ENCODE measurements at regions not wholly inside any gene's neighbourhood (a gene's known extent, or its start where the extent isn't known, plus 50 kb on each side); places are given as distances from the start of the nearest gene placed in this dataset.

DNA sequence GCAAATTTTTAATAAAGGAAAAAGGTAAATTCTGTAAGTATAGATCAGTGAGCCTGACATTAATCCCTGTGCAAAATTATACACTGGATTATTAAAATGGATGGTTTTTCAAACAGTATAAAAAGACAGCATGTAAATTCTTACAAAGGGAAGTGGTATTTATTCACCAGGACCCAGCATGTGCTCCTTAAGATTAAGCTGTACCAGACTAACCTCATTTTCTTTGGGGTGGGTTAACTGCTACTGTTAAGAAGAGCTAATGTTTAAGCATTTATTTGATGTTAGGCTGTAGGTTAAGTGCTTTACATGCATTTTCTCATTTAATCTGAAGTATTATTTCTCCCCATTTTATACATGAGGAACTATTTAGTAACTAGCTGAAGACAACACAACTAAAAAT, 60.3 kb upstream of the RFX3 start:
- no peak overlapping the region for H3K4me2 ChIP-seq
- no peak overlapping the region for H2AFZ ChIP-seq
- no peaks in the 10 kb centered on the region for H3K79me2 ChIP-seq (ENCODE audit: low read depth)
- no peaks in the 10 kb centered on the region for H3F3A ChIP-seq (ENCODE audit: insufficient read depth, low read depth)
- no peaks in the 10 kb centered on the region for H3K9me3 ChIP-seq (ENCODE audit: insufficient read depth, low read depth)
- no peaks in the 10 kb centered on the region for H3K27me3 ChIP-seq (ENCODE audit: insufficient read depth, low read depth)
- intact Hi-C loops (cut with micrococcal nuclease; ENCODE audit: unreplicated experiment): no loop called here
- H3K9me2 ChIP-seq (ENCODE audit: insufficient read depth): no peaks in the 10 kb centered on the region
- TF ChIP-seq, protein P1, sequence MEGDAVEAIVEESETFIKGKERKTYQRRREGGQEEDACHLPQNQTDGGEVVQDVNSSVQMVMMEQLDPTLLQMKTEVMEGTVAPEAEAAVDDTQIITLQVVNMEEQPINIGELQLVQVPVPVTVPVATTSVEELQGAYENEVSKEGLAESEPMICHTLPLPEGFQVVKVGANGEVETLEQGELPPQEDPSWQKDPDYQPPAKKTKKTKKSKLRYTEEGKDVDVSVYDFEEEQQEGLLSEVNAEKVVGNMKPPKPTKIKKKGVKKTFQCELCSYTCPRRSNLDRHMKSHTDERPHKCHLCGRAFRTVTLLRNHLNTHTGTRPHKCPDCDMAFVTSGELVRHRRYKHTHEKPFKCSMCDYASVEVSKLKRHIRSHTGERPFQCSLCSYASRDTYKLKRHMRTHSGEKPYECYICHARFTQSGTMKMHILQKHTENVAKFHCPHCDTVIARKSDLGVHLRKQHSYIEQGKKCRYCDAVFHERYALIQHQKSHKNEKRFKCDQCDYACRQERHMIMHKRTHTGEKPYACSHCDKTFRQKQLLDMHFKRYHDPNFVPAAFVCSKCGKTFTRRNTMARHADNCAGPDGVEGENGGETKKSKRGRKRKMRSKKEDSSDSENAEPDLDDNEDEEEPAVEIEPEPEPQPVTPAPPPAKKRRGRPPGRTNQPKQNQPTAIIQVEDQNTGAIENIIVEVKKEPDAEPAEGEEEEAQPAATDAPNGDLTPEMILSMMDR (conservative IDR thresholded peaks at IDR 0.05): no peak
- TF ChIP-seq EZH2 (IDR thresholded peaks at IDR 0.05; ENCODE audit: low read depth): no peak
- H3K36me3 ChIP-seq (ENCODE audit: low read depth): no peaks in the 10 kb centered on the region
- ChIA-PET POLR2A (ENCODE audit: unreplicated experiment) (no interaction called here), CTCF (no interaction called here)
- no peak overlapping the region for H3K27ac ChIP-seq
- no TSS peak for BruUV-seq (replicated peaks)
- no peak for DNase-seq
- no peaks in the 10 kb centered on the region for H3K4me1 ChIP-seq (replicated peaks; ENCODE audit: insufficient read depth)
- no peak overlapping the region for H3K4me3 ChIP-seq
- H4K20me1 ChIP-seq (ENCODE audit: insufficient read depth): no peaks in the 10 kb centered on the region

DNA sequence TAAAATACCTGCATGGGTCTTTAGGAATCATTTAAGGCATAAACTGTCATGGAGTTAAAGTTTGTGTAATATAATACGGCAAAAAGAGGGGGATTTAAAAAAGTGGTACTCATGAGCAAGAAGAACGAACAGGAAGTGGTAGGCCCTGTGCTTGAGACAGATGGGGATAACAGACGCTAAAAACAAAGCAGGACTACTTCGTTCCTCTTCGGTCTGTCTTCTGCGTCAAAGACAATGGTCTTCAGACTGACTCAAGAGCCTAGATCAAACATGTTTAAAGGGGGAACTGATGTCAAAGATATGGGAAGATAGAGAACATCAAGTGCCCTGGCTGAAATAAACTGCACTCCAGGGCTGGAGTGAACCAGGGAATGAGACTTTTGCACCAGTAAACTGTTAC, 59.8 kb upstream of the RFX3 start:
- H3K27me3 ChIP-seq (ENCODE audit: insufficient read depth, low read depth): no peaks in the 10 kb centered on the region

DNA sequence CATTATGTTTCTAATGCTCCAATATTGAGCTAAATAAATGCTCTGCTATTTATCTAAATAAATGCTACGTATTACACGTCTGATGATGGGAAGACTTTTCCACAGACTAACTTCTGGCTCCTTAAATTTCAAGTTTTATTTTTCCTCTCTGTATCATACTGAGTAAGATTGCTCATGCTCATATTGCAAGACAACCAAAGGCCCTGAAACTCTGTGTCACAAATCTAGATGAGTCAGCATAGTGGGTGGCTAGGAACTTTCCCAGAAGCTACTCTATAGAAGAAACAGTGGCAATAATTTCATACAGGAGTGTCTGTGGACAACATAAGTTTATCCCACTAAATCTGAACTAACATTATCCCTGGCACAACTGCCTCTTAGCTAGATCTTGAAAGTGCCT, 53.0 kb upstream of the RFX3 start:
- BruUV-seq (replicated peaks): no TSS peak
- ChIA-PET CTCF (no interaction called here), POLR2A (ENCODE audit: unreplicated experiment) (no interaction called here)
- Histone ChIP-seq H4K20me1 (ENCODE audit: insufficient read depth) (no peaks in the 10 kb centered on the region), H3K79me2 (ENCODE audit: low read depth) (no peaks in the 10 kb centered on the region), H3K4me2 (no peak overlapping the region), H2AFZ (no peak overlapping the region), H3F3A (ENCODE audit: insufficient read depth, low read depth) (no peaks in the 10 kb centered on the region), H3K27ac (no peak overlapping the region), H3K36me3 (ENCODE audit: low read depth) (no peaks in the 10 kb centered on the region), H3K4me3 (no peak overlapping the region), H3K9me2 (ENCODE audit: insufficient read depth) (no peaks in the 10 kb centered on the region), H3K9me3 (ENCODE audit: insufficient read depth, low read depth) (no peaks in the 10 kb centered on the region), H3K27me3 (ENCODE audit: insufficient read depth, low read depth) (no peaks in the 10 kb centered on the region), H3K4me1 (replicated peaks; ENCODE audit: insufficient read depth) (no peaks in the 10 kb centered on the region)
- no peak for TF ChIP-seq EZH2 (IDR thresholded peaks at IDR 0.05; ENCODE audit: low read depth)
- TF ChIP-seq, protein P1 (conservative IDR thresholded peaks at IDR 0.05): no peak
- intact Hi-C loops (cut with micrococcal nuclease; ENCODE audit: unreplicated experiment): no loop called here
- no peak for DNase-seq

More for the DNA sequence above, 59.8 kb upstream of the RFX3 start:
- CTCF ChIA-PET: no interaction called here
- no TSS peak for BruUV-seq (replicated peaks)
- Histone ChIP-seq H3K4me1 (replicated peaks; ENCODE audit: insufficient read depth) (no peaks in the 10 kb centered on the region), H2AFZ (no peak overlapping the region), H3K4me2 (no peak overlapping the region), H3K4me3 (no peak overlapping the region), H3K9me3 (ENCODE audit: insufficient read depth, low read depth) (no peaks in the 10 kb centered on the region), H3K27ac (no peak overlapping the region), H4K20me1 (ENCODE audit: insufficient read depth) (no peaks in the 10 kb centered on the region), H3K36me3 (ENCODE audit: low read depth) (no peaks in the 10 kb centered on the region), H3K9me2 (ENCODE audit: insufficient read depth) (no peaks in the 10 kb centered on the region), H3F3A (ENCODE audit: insufficient read depth, low read depth) (no peaks in the 10 kb centered on the region), H3K79me2 (ENCODE audit: low read depth) (no peaks in the 10 kb centered on the region)
- DNase-seq: no peak
- intact Hi-C loops (cut with micrococcal nuclease; ENCODE audit: unreplicated experiment): no loop called here
- TF ChIP-seq, protein P1 (conservative IDR thresholded peaks at IDR 0.05): no peak
- TF ChIP-seq EZH2 (IDR thresholded peaks at IDR 0.05; ENCODE audit: low read depth): no peak
- POLR2A ChIA-PET (ENCODE audit: unreplicated experiment): no interaction called here

Data from PC-9 (cell line).